Upper lobe of left lung (tissue), 4 donors: ENCODE measurements at regions not wholly inside any gene's neighbourhood (a gene's known extent, or its start where the extent isn't known, plus 50 kb on each side); places are given as distances from the start of the nearest gene placed in this dataset.

Experiments
- CTCF ChIP-seq, 6 experiments: fragments of 450-650 bp in 4 of 6; fragments of 200-600 bp in 2 of 6; sonication (generic) in 2 of 6; IDR thresholded peaks; one replicate each; pipeline ENCODE4 v1.5.1; 2016 to 2019; ENCODE audit warnings: antibody characterized with exemption in 6 of 6
- EP300 ChIP-seq, 4 donors: sonication (generic); formaldehyde crosslinking; IDR thresholded peaks; one replicate each; pipeline ENCODE4 v1.5.1; 2017; ENCODE audit warnings: antibody characterized with exemption in 4 of 4, control low read depth in 2 of 4
- POLR2A ChIP-seq, 4 donors: fragments of 450-650 bp; IDR thresholded peaks; one replicate each; pipeline ENCODE4 v1.5.1; 2016 to 2017; ENCODE audit warnings: antibody characterized with exemption in 4 of 4, mild to moderate bottlenecking in 2 of 4

- TF ChIP-seq POLR2A (IDR thresholded peaks at IDR 0.05) (no peak), CTCF (IDR thresholded peaks at IDR 0.05) (no peak), EP300 (IDR thresholded peaks at IDR 0.05) (no peak)
These were observed 74.0 kb upstream of the RALGPS2 start for GRCh38 chr1:178650934-178651511.
